Mucosa of gallbladder (tissue), 1 donor: ENCODE measurements at regions not wholly inside any gene's neighbourhood (a gene's known extent, or its start where the extent isn't known, plus 50 kb on each side); places are given as distances from the start of the nearest gene placed in this dataset.
A peak's percentile ranks its signal among the peaks of the same experiment; 100 is the strongest.
"Not testable (repeated sequence)": the region's sequence is repeated elsewhere in the genome, so short reads cannot be mapped to it uniquely, and the experiment has no call there.

Source experiments
- DNase-seq: peaks from one replicate; pipeline ENCODE4 v3.0.0-alpha.2; 2020; ENCODE audit warnings: low spot score
- donor health status: DM: no; HTN: no; CAD: no.

GRCh38 chr18:57882465-57882864, 79.3 kb upstream of the ATP8B1 start:
- DNase-seq = no peak

DNA sequence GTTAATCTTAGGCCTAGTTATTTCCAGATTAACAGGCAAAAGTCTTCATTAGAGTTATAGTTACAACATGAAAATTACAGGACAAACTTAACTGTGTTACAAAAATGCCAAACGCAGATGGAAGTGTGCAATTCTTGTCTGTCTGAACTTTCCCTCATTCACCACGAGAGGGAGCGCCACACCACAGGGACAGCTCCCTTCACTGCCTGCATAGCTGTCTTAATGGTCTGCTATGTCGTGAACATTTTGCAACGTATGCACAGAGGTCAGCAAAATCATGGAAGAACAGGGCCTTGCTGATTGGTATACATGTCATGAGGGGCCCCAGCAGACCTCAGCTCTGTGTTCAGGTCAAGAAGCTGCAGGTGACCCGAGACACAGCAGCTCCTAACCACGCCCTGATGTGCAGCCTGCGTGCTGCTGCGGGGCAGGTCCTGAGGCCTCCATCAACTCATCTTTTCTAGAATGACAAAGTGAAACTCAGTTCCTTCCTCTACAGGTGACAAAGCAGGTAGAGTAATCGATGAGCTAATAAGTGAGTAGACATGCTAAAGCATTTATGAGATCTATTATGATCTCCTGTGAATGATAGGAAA, 78.8 kb upstream of the ATP8B1 start:
- DNase-seq = peak; percentile 68

- not testable (repeated sequence) for DNase-seq
These were observed 76.8 kb upstream of the ATP8B1 start for GRCh38 chr18:57879924-57880323.

DNA sequence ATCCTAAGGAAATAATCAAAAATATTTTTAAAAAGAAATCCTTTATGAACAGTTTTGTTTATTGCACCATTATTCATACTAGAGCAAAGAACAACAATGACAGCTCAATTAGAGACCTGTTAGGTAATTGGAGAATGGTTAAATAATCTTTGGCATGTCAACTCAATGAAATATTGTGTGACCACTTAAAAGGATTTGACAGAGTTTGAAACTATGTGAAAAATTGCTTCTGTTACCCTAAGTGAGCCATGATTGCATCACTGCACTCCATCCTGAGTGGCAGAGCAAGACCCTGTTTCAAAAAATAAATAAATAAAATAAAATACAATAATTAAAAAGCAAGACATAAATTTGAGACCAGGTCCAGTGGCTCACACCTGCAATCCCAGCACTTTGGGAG, 66.1 kb upstream of the ATP8B1 start:
- DNase-seq = no peak

DNA sequence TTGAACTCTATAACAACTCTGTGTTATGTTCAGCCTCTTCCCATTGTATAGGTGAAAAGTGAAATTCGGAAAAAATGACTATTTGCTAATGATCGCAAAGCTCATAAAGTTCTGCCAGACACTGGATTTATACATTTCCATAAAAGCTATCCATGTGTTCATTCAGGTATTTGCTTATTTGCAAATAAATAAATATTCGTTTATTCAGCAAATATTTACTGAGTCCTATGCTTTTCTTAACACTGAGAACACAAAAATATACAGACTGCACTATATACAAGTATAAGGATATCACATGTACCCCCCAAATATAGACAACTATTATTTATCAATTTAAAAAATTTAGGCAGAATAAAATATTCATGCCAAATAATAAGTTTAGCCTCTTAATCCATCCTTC, 63.2 kb upstream of the ATP8B1 start:
- DNase-seq = no peak

DNA sequence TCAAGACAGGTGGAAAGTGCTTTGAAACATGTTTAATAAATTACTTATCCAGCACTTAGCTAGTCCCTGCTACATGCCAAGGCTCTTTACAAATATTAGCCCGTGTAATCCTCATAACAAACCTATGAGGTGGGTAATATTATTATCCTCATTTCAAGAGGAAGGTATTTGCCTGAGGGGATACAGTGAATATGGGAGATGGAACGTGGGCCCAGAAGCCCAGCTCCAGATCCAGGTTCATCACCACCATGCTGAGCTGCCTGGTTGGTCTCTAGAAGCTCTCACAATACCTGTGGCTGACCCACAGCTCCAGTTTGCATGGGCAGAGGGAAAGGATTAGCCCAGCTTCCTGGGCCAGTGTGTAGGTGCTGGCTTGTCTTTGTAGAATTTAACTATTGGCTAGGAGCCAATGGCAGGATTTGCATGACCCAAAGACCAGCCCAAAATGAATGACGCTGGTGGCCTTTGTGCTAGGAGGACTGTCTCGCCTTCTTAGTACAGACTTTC, 61.6 kb upstream of the ATP8B1 start:
- no peak for DNase-seq

- no peak for DNase-seq
These were observed 60.6 kb upstream of the ATP8B1 start for GRCh38 chr18:57863706-57864105.

DNA sequence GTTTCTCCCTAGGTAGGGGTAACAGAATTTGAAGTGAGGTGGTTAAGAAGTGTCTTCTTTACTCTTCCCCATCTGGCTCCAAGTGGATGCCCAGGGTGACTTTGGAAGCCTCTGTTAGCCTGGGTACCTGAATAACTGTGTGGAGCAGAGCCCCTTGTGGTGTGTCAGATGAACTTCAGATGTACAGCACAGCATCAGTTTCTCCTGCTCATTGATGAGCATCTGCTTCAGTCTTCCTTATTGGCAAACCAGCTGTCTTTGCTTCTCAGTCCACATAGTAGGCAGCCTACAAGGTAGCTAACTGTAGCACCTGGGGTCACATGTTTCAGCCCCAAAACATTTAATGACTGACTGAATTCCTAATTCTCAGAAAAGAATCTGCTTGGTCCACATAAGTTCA, 56.2 kb upstream of the ATP8B1 start:
- no peak for DNase-seq

- DNase-seq = no peak
These were observed 53.6 kb upstream of the ATP8B1 start for GRCh38 chr18:57856557-57857280.

DNA sequence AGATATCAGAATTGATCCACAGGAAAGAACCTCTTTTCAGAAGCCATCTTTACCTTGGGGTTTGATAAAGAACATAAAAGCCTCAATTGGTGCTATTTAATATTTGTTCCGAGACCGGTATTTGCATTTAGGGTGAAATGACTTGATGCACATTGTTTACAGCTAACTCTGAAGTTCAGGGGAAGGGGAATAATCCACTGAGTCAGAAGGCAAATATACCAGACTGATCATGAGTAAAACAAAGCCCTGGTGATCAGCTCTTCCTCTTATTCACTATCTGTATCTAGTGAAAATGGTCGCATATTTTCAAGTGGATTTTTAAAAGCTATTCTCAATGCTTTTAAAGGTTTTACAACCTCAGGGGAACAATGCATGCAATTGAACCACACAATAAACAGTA, 53.0 kb upstream of the ATP8B1 start:
- no peak for DNase-seq

GRCh38 chr18:57855551-57855950, 52.4 kb upstream of the ATP8B1 start:
- no peak for DNase-seq

DNA sequence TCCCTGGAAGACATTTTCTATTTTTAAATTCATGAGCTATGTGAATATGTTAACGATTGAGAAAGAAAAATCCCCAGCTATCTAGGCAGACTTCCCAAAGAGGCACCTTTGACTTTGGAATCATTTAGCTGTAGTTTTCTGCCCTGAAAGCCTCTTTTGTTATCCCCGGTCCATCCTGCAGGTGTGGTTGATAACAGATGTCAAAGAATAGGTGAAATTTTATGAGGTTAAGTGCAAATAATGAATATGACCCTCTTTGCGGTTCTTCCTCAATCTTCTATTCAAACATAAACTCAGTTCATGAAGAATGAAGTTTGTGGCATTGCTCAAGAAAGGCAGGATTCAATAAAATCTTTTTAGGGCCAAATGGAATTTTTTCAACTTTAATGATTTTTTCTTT, 51.6 kb upstream of the ATP8B1 start:
- no peak for DNase-seq

DNA sequence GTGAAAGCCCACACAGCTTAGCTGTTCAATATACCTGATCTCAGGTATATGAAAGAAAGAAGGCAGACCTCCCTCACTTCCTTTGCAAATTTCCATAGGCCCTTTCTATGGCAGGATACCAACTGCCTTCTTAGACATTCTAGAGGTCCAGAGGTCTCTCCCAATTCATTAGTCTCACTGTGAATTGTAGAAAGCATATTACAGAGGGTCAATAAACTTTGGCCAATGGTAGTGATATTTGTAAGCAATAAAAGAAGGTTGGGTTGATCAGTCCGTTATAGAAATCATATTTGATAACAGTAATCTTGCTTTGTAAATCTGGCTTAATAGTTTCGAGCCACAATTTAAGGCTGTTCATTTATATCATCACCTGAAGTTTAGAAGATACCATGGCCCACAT, 50.7 kb upstream of the ATP8B1 start:
- no peak for DNase-seq

DNA sequence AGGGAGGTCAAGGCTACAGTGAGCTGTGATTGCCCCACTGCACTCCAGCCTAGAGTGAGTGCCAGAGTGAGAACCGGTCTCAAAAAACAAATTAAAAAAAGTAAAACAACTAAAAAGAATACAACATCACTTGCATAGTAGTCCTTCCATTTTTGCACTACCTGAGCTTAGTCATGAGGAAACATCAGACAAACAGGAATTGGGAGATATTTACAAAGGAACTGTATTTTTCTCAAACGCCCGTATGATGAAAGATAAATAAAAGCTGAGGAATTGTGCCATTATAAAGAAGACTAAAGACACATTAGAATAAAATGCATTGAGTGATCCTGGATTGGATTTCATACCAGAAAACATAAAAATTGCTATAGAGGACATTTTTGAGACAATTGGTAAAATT, 50.0 kb upstream of the ATP8B1 start:
- no peak for DNase-seq
